ENCODE measurements at regions not wholly inside any gene's neighbourhood (a gene's known extent, or its start where the extent isn't known, plus 50 kb on each side); places are given as distances from the start of the nearest gene placed in this dataset.

- Histone ChIP-seq H3K9me3 (ENCODE audit: insufficient read depth, low read depth, low read length) (no peaks in the 10 kb centered on the region), H3K4me3 (ENCODE audit: insufficient read depth, low read depth, low read length) (no peak overlapping the region), H3K27ac (ENCODE audit: low read depth, low read length) (no peak overlapping the region), H2AFZ (ENCODE audit: low read depth, low read length) (no peak overlapping the region), H3K36me3 (ENCODE audit: insufficient read depth, low read length) (no peaks in the 10 kb centered on the region), H3K4me2 (ENCODE audit: low read length) (no peak overlapping the region), H4K20me1 (ENCODE audit: insufficient read depth, low read length) (no peaks in the 10 kb centered on the region), H3K9ac (ENCODE audit: low read length) (no peak overlapping the region), H3K79me2 (ENCODE audit: insufficient read depth, low read length) (no peaks in the 10 kb centered on the region), H3K4me1 (ENCODE audit: insufficient read depth, low read length) (no peaks in the 10 kb centered on the region), H3K27me3 (ENCODE audit: insufficient read depth, low read length) (no peaks in the 10 kb centered on the region)
- H3K27ac Mint-ChIP-seq (ENCODE audit: unreplicated experiment): no peak overlapping the region
- no peaks in the 10 kb centered on the region for H3K4me1 Mint-ChIP-seq (ENCODE audit: low read depth, unreplicated experiment)
- no peaks in the 10 kb centered on the region for H3K36me3 Mint-ChIP-seq (ENCODE audit: low read depth, unreplicated experiment)
- TF ChIP-seq EZH2 (IDR thresholded peaks at IDR 0.05; ENCODE audit: insufficient read depth, low read length): no peak
- no peaks in the 10 kb centered on the region for H3K27me3 Mint-ChIP-seq (ENCODE audit: low read depth, unreplicated experiment)
- FAIRE-seq: no peak
- DNase-seq (ENCODE audit: low read depth): no peak
- H3K9me3 Mint-ChIP-seq (ENCODE audit: unreplicated experiment): peaks cover 5% of the 10 kb centered on the region
- no peak overlapping the region for H3K4me3 Mint-ChIP-seq (ENCODE audit: unreplicated experiment)
These were observed 476.9 kb downstream of the SQOR start for GRCh38 chr15:46111730-46112129.

- H3K27me3 ChIP-seq (ENCODE audit: insufficient read depth, low read length): no peaks in the 10 kb centered on the region
- no peak overlapping the region for H3K4me2 ChIP-seq (ENCODE audit: low read length)
- Mint-ChIP-seq H3K9me3 (ENCODE audit: unreplicated experiment) (peaks cover 4% of the 10 kb centered on the region), H3K27ac (ENCODE audit: unreplicated experiment) (no peak overlapping the region), H3K27me3 (ENCODE audit: low read depth, unreplicated experiment) (no peaks in the 10 kb centered on the region), H3K4me1 (ENCODE audit: low read depth, unreplicated experiment) (no peaks in the 10 kb centered on the region), H3K36me3 (ENCODE audit: low read depth, unreplicated experiment) (no peaks in the 10 kb centered on the region), H3K4me3 (ENCODE audit: unreplicated experiment) (no peak overlapping the region)
- no peak overlapping the region for H3K27ac ChIP-seq (ENCODE audit: low read depth, low read length)
- no peaks in the 10 kb centered on the region for H3K9me3 ChIP-seq (ENCODE audit: insufficient read depth, low read depth, low read length)
- no peak for DNase-seq (ENCODE audit: low read depth)
- FAIRE-seq: no peak
- no peak overlapping the region for H3K4me3 ChIP-seq (ENCODE audit: insufficient read depth, low read depth, low read length)
- H2AFZ ChIP-seq (ENCODE audit: low read depth, low read length): no peak overlapping the region
- H3K9ac ChIP-seq (ENCODE audit: low read length): no peak overlapping the region
- no peaks in the 10 kb centered on the region for H3K36me3 ChIP-seq (ENCODE audit: insufficient read depth, low read length)
- H3K79me2 ChIP-seq (ENCODE audit: insufficient read depth, low read length): no peaks in the 10 kb centered on the region
- H3K4me1 ChIP-seq (ENCODE audit: insufficient read depth, low read length): no peaks in the 10 kb centered on the region
- H4K20me1 ChIP-seq (ENCODE audit: insufficient read depth, low read length): no peaks in the 10 kb centered on the region
- TF ChIP-seq CTCF (IDR thresholded peaks at IDR 0.05; ENCODE audit: insufficient read depth, low read depth, low read length) (no peak), EZH2 (IDR thresholded peaks at IDR 0.05; ENCODE audit: insufficient read depth, low read length) (no peak)
These were observed 482.2 kb downstream of the SQOR start for GRCh38 chr15:46117071-46117470.

GRCh38 chr15:46120713-46121112, 485.9 kb downstream of the SQOR start:
- no peaks in the 10 kb centered on the region for H3K36me3 Mint-ChIP-seq (ENCODE audit: low read depth, unreplicated experiment)
- H3K4me3 ChIP-seq (ENCODE audit: insufficient read depth, low read depth, low read length): no peak overlapping the region
- H3K27ac ChIP-seq (ENCODE audit: low read depth, low read length): no peak overlapping the region
- H3K4me2 ChIP-seq (ENCODE audit: low read length): no peak overlapping the region
- no peak overlapping the region for H2AFZ ChIP-seq (ENCODE audit: low read depth, low read length)
- no peak overlapping the region for H3K4me3 Mint-ChIP-seq (ENCODE audit: unreplicated experiment)
- no peaks in the 10 kb centered on the region for H3K27me3 Mint-ChIP-seq (ENCODE audit: low read depth, unreplicated experiment)
- no peak overlapping the region for H3K27ac Mint-ChIP-seq (ENCODE audit: unreplicated experiment)
- H3K4me1 ChIP-seq (ENCODE audit: insufficient read depth, low read length): no peaks in the 10 kb centered on the region
- H3K36me3 ChIP-seq (ENCODE audit: insufficient read depth, low read length): no peaks in the 10 kb centered on the region
- H3K4me1 Mint-ChIP-seq (ENCODE audit: low read depth, unreplicated experiment): no peaks in the 10 kb centered on the region
- H3K9ac ChIP-seq (ENCODE audit: low read length): no peak overlapping the region
- DNase-seq (ENCODE audit: low read depth) (no peak), FAIRE-seq (no peak)
- no peaks in the 10 kb centered on the region for H3K9me3 ChIP-seq (ENCODE audit: insufficient read depth, low read depth, low read length)
- no peak for TF ChIP-seq EZH2 (IDR thresholded peaks at IDR 0.05; ENCODE audit: insufficient read depth, low read length)
- TF ChIP-seq CTCF (IDR thresholded peaks at IDR 0.05; ENCODE audit: insufficient read depth, low read depth, low read length): no peak
- no peaks in the 10 kb centered on the region for H4K20me1 ChIP-seq (ENCODE audit: insufficient read depth, low read length)
- H3K9me3 Mint-ChIP-seq (ENCODE audit: unreplicated experiment): peaks cover 2% of the 10 kb centered on the region
- H3K79me2 ChIP-seq (ENCODE audit: insufficient read depth, low read length): no peaks in the 10 kb centered on the region
- H3K27me3 ChIP-seq (ENCODE audit: insufficient read depth, low read length): no peaks in the 10 kb centered on the region

Measured in astrocyte (in vitro differentiated cells and primary cell).